C4-2B (cell line): ENCODE measurements at regions not wholly inside any gene's neighbourhood (a gene's known extent, or its start where the extent isn't known, plus 50 kb on each side); places are given as distances from the start of the nearest gene placed in this dataset.

Source experiments
- H3K27ac ChIP-seq: fragments of 450-650 bp; 2 replicates; pipeline ENCODE4 v1.5.1; 2017
- CTCF ChIP-seq: fragments of 450-650 bp; conservative IDR thresholded peaks from 2 replicates; pipeline ENCODE4 v1.5.1; 2017; ENCODE audit warnings: mild to moderate bottlenecking
- ZFX ChIP-seq: fragments of 450-650 bp; IDR thresholded peaks from 2 replicates; pipeline ENCODE4 v1.6.1; 2017

- peak; percentile 39 for TF ChIP-seq CTCF
- no peak for TF ChIP-seq ZFX
- H3K27ac ChIP-seq = no peak overlapping the region
Measured at GRCh38 chr6:51514748-51515402, 572.5 kb downstream of the PKHD1 start.

GRCh38 chr6:51526049-51526448, 561.4 kb downstream of the PKHD1 start:
- TF ChIP-seq CTCF (no peak), ZFX (no peak)
- no peak overlapping the region for H3K27ac ChIP-seq

- TF ChIP-seq CTCF (no peak), ZFX (no peak)
- H3K27ac ChIP-seq = no peak overlapping the region
Measured at GRCh38 chr6:51526922-51527321, 560.5 kb downstream of the PKHD1 start.

- TF ChIP-seq CTCF = no peak
- TF ChIP-seq ZFX = no peak
- H3K27ac ChIP-seq = peak overlapping the region; percentile 37; the same call in 1 of the 2 replicates
Measured at GRCh38 chr6:51528556-51528955, 558.9 kb downstream of the PKHD1 start.

GRCh38 chr6:51529240-51529639, 558.2 kb downstream of the PKHD1 start:
- H3K27ac ChIP-seq = no peak overlapping the region

GRCh38 chr6:51531623-51532022, 555.8 kb downstream of the PKHD1 start:
- no peak overlapping the region for H3K27ac ChIP-seq
- TF ChIP-seq ZFX (no peak), CTCF (peak; percentile 29)

More at GRCh38 chr6:51529240-51529639, 558.2 kb downstream of the PKHD1 start:
- TF ChIP-seq ZFX (no peak), CTCF (no peak)

GRCh38 chr6:51533962-51534361, 553.5 kb downstream of the PKHD1 start:
- no peak overlapping the region for H3K27ac ChIP-seq
- TF ChIP-seq CTCF = no peak
- no peak for TF ChIP-seq ZFX
